Dermis blood vessel endothelial cell (primary cell): ENCODE measurements at regions not wholly inside any gene's neighbourhood (a gene's known extent, or its start where the extent isn't known, plus 50 kb on each side); places are given as distances from the start of the nearest gene placed in this dataset.
A peak's percentile ranks its signal among the peaks of the same experiment; 100 is the strongest.
"Not testable (repeated sequence)": the region's sequence is repeated elsewhere in the genome, so short reads cannot be mapped to it uniquely, and the experiment has no call there.

Experiments
- DNase-seq: peaks from one replicate; pipeline ENCODE4 v3.0.0; 2010

DNA sequence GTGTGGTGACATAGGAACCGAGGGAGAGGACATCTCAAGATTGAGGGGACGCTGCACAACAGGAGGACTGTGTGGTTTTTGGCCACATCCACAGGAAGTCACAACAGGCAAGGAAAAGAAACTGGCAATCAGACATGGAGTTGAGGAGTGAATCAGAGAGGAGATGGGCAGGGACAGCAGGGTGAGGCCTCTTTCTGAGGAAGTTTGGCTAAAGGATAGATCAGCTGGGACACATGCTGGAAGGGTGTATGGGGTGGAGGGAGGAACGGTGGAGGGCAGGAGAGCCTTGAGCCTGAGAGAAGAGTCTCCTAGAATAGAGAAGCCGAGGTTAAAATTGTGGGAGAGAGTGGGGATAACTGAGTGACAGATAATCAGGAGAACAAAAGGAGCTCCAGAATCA, 75.1 kb upstream of the CIDEA start:
- DNase-seq, result not testable (repeated sequence)

DNA sequence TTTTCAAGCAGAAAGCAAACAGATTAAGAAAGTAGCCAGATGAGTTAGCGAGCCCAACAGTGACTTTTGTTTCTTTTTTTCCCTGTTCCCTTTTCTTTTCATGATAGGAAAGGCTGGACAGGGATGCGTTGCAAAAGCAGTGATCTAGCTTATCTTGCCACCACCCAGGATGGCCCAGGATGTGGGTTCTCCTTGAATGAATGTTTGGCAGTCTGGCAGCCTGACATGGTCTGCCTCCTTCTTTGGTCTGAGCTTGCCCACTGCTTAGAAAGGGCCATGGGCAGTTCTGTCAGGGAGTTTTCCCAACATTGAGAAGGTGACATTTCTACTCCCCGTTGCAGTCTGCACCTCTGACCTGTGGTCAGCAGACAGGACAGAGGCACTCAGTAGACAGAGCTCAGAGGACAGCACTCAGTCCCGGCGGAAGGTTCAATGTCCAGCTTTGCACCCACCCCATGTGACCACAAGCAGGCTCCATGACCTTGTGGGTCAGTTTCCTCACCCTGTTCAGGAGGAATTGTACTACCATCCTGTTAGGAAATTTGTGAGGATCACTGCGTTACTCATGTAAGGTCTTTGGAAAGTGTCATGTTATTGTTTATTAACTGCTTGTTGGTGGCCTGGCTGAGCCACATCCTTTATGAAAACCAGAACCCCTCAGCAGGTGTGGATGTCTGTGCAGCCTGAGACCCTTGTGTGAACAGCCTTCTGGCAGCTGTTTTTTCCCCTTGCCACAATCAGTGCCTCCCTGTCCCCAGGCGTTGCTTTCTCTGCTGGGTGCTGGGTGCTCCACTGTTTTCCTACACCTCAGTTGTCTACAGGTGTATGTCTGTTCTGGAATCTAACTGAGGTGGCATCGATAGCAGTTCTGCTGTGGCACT, 74.2 kb upstream of the CIDEA start:
- DNase-seq, result not testable (repeated sequence)

DNA sequence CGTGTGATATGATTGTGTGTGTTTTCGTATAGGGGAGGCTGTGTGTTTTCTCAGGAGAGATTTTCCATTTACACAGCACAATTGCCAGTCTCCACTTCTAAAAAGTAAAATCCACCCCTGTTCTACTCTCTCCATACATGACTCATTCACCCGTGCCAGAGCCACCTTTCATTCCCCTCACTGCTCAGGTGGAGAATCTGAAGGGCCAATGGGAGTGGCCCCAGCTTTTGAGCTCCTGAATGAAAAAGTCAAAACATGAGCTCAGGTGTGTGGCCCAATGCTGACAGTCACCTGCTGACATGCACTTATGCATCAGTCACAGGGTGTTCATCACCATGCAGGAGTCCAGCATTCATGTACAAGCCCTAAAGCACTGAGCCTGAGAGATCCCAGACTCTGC, 55.4 kb upstream of the CIDEA start:
- DNase-seq, result not testable (repeated sequence)

DNA sequence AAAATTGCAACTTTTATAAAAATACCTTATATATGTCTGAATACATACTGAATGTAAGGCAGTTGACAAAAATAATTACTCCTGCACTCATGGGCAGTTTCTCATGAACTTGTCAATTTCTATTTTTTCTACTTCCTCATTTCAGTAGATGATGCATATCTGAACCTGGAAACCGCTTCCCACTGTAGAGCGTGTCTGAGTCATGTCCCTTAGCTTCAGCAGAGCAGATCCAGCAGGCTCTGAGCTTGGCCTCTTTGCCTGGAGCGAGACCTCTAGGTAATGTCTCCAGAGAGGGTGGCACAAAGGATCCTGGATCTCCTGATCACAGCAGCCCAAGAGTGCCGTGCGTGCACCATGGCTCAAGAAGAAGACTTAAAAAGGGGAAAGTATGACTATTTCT, 54.0 kb upstream of the CIDEA start:
- DNase-seq, result peak; percentile 45
